HG03159 (cell line): ENCODE measurements at regions not wholly inside any gene's neighbourhood (a gene's known extent, or its start where the extent isn't known, plus 50 kb on each side); places are given as distances from the start of the nearest gene placed in this dataset.
A peak's percentile ranks its signal among the peaks of the same experiment; 100 is the strongest.

ENCODE experiments used
- ATAC-seq: cut with Tn5 transposase; IDR thresholded peaks from one replicate; pipeline ENCODE4 v1.9.1; 2021; ENCODE audit warnings: mild to moderate bottlenecking, moderate library complexity; ENCODE audit not compliant: unreplicated experiment

- no peak for ATAC-seq
These were observed 427.2 kb downstream of the EPHA4 start for GRCh38 chr2:221144909-221145308.

GRCh38 chr2:221145396-221145795, 426.7 kb downstream of the EPHA4 start:
- ATAC-seq, result no peak

- ATAC-seq, result no peak
These were observed 418.9 kb downstream of the EPHA4 start for GRCh38 chr2:221153226-221153625.

- ATAC-seq, result no peak
These were observed 417.9 kb downstream of the EPHA4 start for GRCh38 chr2:221154176-221154575.

- no peak for ATAC-seq
These were observed 415.9 kb downstream of the EPHA4 start for GRCh38 chr2:221156062-221156734.

- no peak for ATAC-seq
These were observed 410.9 kb downstream of the EPHA4 start for GRCh38 chr2:221161186-221161585.

- no peak for ATAC-seq
These were observed 405.8 kb downstream of the EPHA4 start for GRCh38 chr2:221166292-221166691.

GRCh38 chr2:221167561-221167960, 404.5 kb downstream of the EPHA4 start:
- ATAC-seq, result no peak

GRCh38 chr2:221169724-221170123, 402.4 kb downstream of the EPHA4 start:
- no peak for ATAC-seq

GRCh38 chr2:221170548-221170947, 401.6 kb downstream of the EPHA4 start:
- ATAC-seq, result no peak

GRCh38 chr2:221176667-221177066, 395.4 kb downstream of the EPHA4 start:
- ATAC-seq, result no peak

GRCh38 chr2:221178139-221178538, 394.0 kb downstream of the EPHA4 start:
- ATAC-seq, result no peak

GRCh38 chr2:221186873-221187272, 385.2 kb downstream of the EPHA4 start:
- no peak for ATAC-seq

GRCh38 chr2:221189431-221190067, 382.6 kb downstream of the EPHA4 start:
- ATAC-seq, result no peak

- no peak for ATAC-seq
These were observed 376.3 kb downstream of the EPHA4 start for GRCh38 chr2:221195829-221196228.

GRCh38 chr2:221197225-221197856, 374.8 kb downstream of the EPHA4 start:
- no peak for ATAC-seq

- no peak for ATAC-seq
These were observed 373.8 kb downstream of the EPHA4 start for GRCh38 chr2:221198309-221198708.

GRCh38 chr2:221200184-221200839, 371.8 kb downstream of the EPHA4 start:
- ATAC-seq, result no peak

GRCh38 chr2:221202431-221202830, 369.7 kb downstream of the EPHA4 start:
- ATAC-seq, result no peak

- ATAC-seq, result peak; percentile 95
These were observed 369.0 kb downstream of the EPHA4 start for GRCh38 chr2:221203125-221203524.

GRCh38 chr2:221203856-221204255, 368.2 kb downstream of the EPHA4 start:
- ATAC-seq, result no peak

- ATAC-seq, result no peak
These were observed 367.4 kb downstream of the EPHA4 start for GRCh38 chr2:221204699-221205098.
